SK-N-SH (cell line): ENCODE measurements at regions not wholly inside any gene's neighbourhood (a gene's known extent, or its start where the extent isn't known, plus 50 kb on each side); places are given as distances from the start of the nearest gene placed in this dataset.

Experiments used
- CTCF ChIA-PET: fragments of 300-600, 350-600 bp; formaldehyde crosslinking; extraction: SDS; loops from one replicate; lab custom pipeline; 2021; lab: Yijun Ruan, JAX
- POLR2A ChIA-PET: fragments of 350-600 bp; sonication (Branson Sonifier 250); formaldehyde crosslinking; extraction: SDS; loops from one replicate; lab custom pipeline; 2020; ENCODE audit warnings: antibody characterized with exemption, inconsistent platforms; lab: Yijun Ruan, JAX
- DNase-seq: peaks from one replicate; pipeline ENCODE4 v3.0.0; 2012
- H2AFZ ChIP-seq: fragments of 200-600 bp; sonication (generic); 2 replicates; pipeline ENCODE4 v1.8.1; 2016; ENCODE audit warnings: antibody characterized with exemption, mild to moderate bottlenecking, low read depth
- H3F3A ChIP-seq: fragments of 200-600 bp; sonication (generic); replicated peaks from 2 replicates; pipeline ENCODE3; 2016; ENCODE audit warnings: antibody characterized with exemption, mild to moderate bottlenecking; ENCODE audit not compliant: insufficient read depth
- H3K27ac ChIP-seq, 2 experiments: fragments of 200-500 bp in 1 of 2; fragments of 200-600 bp in 1 of 2; sonication (Bioruptor generic) in 1 of 2; sonication (generic), shearing (Covaris generic) in 1 of 2; 2 replicates each; pipeline versions ENCODE4 v1.5.1 to v1.6.1; 2014 to 2016; ENCODE audit warnings: low read depth in 2 of 2, inconsistent platforms in 1 of 2, low read length in 1 of 2, mild to moderate bottlenecking in 1 of 2, mixed read lengths in 1 of 2
- H3K27me3 ChIP-seq: fragments of 200-600 bp; sonication (generic), shearing (Covaris generic); 2 replicates; pipeline ENCODE4 v1.6.1; 2016; ENCODE audit warnings: mixed run types; ENCODE audit not compliant: insufficient read depth
- H3K36me3 ChIP-seq, 2 experiments: fragments of 200-500 bp in 1 of 2; fragments of 200-600 bp in 1 of 2; sonication (Bioruptor generic) in 1 of 2; sonication (generic) in 1 of 2; replicated peaks in 1 of 2; 2 replicates each; pipeline versions ENCODE3 to v1.5.1; 2014 to 2016; ENCODE audit warnings: low read length in 1 of 2, mild to moderate bottlenecking in 1 of 2; ENCODE audit not compliant: insufficient read depth in 2 of 2, control insufficient read depth in 1 of 2
- H3K4me1 ChIP-seq, 2 experiments: fragments of 200-500 bp in 1 of 2; fragments of 200-600 bp in 1 of 2; sonication (Bioruptor generic) in 1 of 2; sonication (generic), shearing (Covaris generic) in 1 of 2; 2 replicates each; pipeline versions ENCODE4 v1.5.1 to v1.6.1; 2014 to 2016; ENCODE audit warnings: low read depth in 1 of 2, low read length in 1 of 2, mixed run types in 1 of 2; ENCODE audit not compliant: insufficient read depth in 2 of 2, control insufficient read depth in 1 of 2
- H3K4me2 ChIP-seq: fragments of 200-600 bp; sonication (generic), shearing (Covaris generic); 2 replicates; pipeline ENCODE4 v1.6.1; 2017; ENCODE audit warnings: mixed run types
- H3K4me3 ChIP-seq, 2 experiments: fragments of 200-500 bp in 1 of 2; fragments of 200-600 bp in 1 of 2; sonication (Bioruptor generic) in 1 of 2; sonication (generic), shearing (Covaris generic) in 1 of 2; 2 replicates each; pipeline versions ENCODE4 v1.5.1 to v1.8.1; 2014 to 2016; ENCODE audit warnings: low read depth in 2 of 2, inconsistent platforms in 1 of 2, low read length in 1 of 2, mild to moderate bottlenecking in 1 of 2, mixed read lengths in 1 of 2, moderate library complexity in 1 of 2
- H3K79me2 ChIP-seq: fragments of 200-600 bp; sonication (generic); 2 replicates; pipeline ENCODE4 v1.8.1; 2017; ENCODE audit warnings: mild to moderate bottlenecking; ENCODE audit not compliant: insufficient read depth
- H3K9ac ChIP-seq: fragments of 200-600 bp; sonication (generic); 2 replicates; pipeline ENCODE4 v1.6.1; 2017; ENCODE audit warnings: mixed run types
- H3K9me2 ChIP-seq: fragments of 200-600 bp; sonication (generic); 2 replicates; pipeline ENCODE4 v1.6.1; 2017; ENCODE audit warnings: mixed run types
- H3K9me3 ChIP-seq: fragments of 200-600 bp; sonication (generic); 2 replicates; pipeline ENCODE4 v1.6.1; 2017; ENCODE audit warnings: mixed run types, mild to moderate bottlenecking, moderate library complexity
- H4K20me1 ChIP-seq: fragments of 200-600 bp; sonication (generic); 2 replicates; pipeline ENCODE4 v1.6.1; 2017; ENCODE audit warnings: mild to moderate bottlenecking, mixed run types; ENCODE audit not compliant: insufficient read depth
- CHD2 ChIP-seq: fragments of 150-350 bp; IDR thresholded peaks from 2 replicates; pipeline ENCODE4 v1.6.1; 2018; ENCODE audit warnings: low read length; ENCODE audit not compliant: partially characterized antibody
- ELF1 ChIP-seq: IDR thresholded peaks from 2 replicates; pipeline ENCODE4 v1.4.0; 2012
- EP300 ChIP-seq, 2 experiments: IDR thresholded peaks; 2 replicates each; pipeline versions ENCODE4 v1.4.0 to v1.6.1; 2012; ENCODE audit warnings: borderline replicate concordance in 1 of 2, low read depth in 1 of 2, low read length in 1 of 2
- EZH2phosphoT487 ChIP-seq: fragments of 200-600 bp; sonication (generic); IDR thresholded peaks from 2 replicates; pipeline ENCODE4 v1.6.1; 2017; ENCODE audit warnings: low read depth, mixed run types, mild to moderate bottlenecking, antibody characterized with exemption, moderate library complexity, borderline replicate concordance
- GABPA ChIP-seq: IDR thresholded peaks from 2 replicates; pipeline ENCODE4 v1.4.0; 2012; ENCODE audit warnings: low read depth, mild to moderate bottlenecking
- GATA2 ChIP-seq: sonication (generic); formaldehyde crosslinking; IDR thresholded peaks from 2 replicates; pipeline ENCODE4 v1.5.0; 2020; ENCODE audit warnings: mild to moderate bottlenecking, missing genetic modification reagents
- JUND ChIP-seq: IDR thresholded peaks from 2 replicates; pipeline ENCODE4 v1.4.0; 2012
- MEF2A ChIP-seq: IDR thresholded peaks from 2 replicates; pipeline ENCODE4 v1.4.0; 2012; ENCODE audit warnings: low read depth, borderline replicate concordance
- POLR2AphosphoS5 ChIP-seq: IDR thresholded peaks from 2 replicates; pipeline ENCODE4 v1.6.1; 2012; ENCODE audit warnings: low read depth, low read length
- RCOR1 ChIP-seq: fragments of 150-350 bp; IDR thresholded peaks from 2 replicates; pipeline ENCODE4 v1.6.1; 2017; ENCODE audit warnings: antibody characterized with exemption, low read length
- SMC3 ChIP-seq: IDR thresholded peaks from 2 replicates; pipeline ENCODE4 v1.6.1; 2012; ENCODE audit warnings: low read depth, low read length, improper control_type of control experiment
- TAF1 ChIP-seq: IDR thresholded peaks from 2 replicates; pipeline ENCODE4 v1.6.1; 2012; ENCODE audit warnings: low read depth, mild to moderate bottlenecking, low read length, moderate library complexity, borderline replicate concordance
- TEAD4 ChIP-seq: IDR thresholded peaks from 2 replicates; pipeline ENCODE4 v1.4.0; 2012; ENCODE audit warnings: mild to moderate bottlenecking, borderline replicate concordance; ENCODE audit not compliant: insufficient read depth
- WGBS: methylation state at CpG from one replicate; pipeline ENCODE4 v1.1.6; 2017; ENCODE audit warnings: low lambda C conversion rate; 5-methylcytosine and 5-hydroxymethylcytosine counted together
- TF ChIP-seq, protein P1 (sequence below): IDR thresholded peaks from 2 replicates; pipeline ENCODE4 v1.6.1; 2012; ENCODE audit warnings: mild to moderate bottlenecking, low read depth, low read length, moderate library complexity
- TF ChIP-seq, protein P2 (sequence below): IDR thresholded peaks from 2 replicates; pipeline ENCODE4 v1.4.0; 2012; ENCODE audit warnings: low read depth, borderline replicate concordance
- TF ChIP-seq, protein P3 (sequence below): fragments of 150-350 bp; IDR thresholded peaks from 2 replicates; pipeline ENCODE4 v1.6.1; 2016; ENCODE audit warnings: mild to moderate bottlenecking, low read depth, low read length

DNA sequence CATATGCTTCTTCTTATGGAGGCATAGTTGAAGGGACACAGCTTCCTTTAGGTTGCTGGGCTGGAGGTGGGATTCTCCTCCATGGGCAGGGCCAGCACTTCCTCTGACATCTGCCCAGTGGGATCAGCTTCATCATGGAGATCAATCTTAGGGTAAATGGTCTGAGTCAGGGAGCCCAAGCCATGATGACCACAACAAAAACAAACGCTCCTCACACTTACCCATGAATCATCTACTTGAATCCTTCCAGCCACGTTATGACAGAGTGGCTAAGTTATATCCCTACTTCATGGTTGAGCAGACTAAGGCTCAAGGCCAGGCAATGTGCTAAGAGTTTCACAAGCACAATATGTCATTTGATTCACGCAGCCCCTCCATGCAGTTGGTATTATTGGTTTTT lies 87.2 kb upstream of the NMNAT3 start:
- Histone ChIP-seq H3K4me2 (no peak overlapping the region), H2AFZ (no peak overlapping the region), H3K79me2 (no peaks in the 10 kb centered on the region), H4K20me1 (no peaks in the 10 kb centered on the region), H3K4me1 (peaks cover 0 to 9% of the 10 kb centered on the region in 2 experiments; a peak in 1 of 4 replicates), H3K4me3 (no peak overlapping the region), H3K9me3 (no peaks in the 10 kb centered on the region), H3K36me3 (no peaks in the 10 kb centered on the region), H3K9me2 (no peaks in the 10 kb centered on the region), H3F3A (no peaks in the 10 kb centered on the region), H3K27me3 (no peaks in the 10 kb centered on the region), H3K9ac (no peak overlapping the region), H3K27ac (no peak overlapping the region)
- DNase-seq: no peak
- WGBS: 19% methylated on average over 3 of the region's 3 CpGs
- TF ChIP-seq EP300 (IDR thresholded peaks at IDR 0.05; ENCODE audit: borderline replicate concordance in 1 of 2, low read depth in 1 of 2, low read length in 1 of 2) (no peak), POLR2AphosphoS5 (no peak)
- TF ChIP-seq, protein P1, sequence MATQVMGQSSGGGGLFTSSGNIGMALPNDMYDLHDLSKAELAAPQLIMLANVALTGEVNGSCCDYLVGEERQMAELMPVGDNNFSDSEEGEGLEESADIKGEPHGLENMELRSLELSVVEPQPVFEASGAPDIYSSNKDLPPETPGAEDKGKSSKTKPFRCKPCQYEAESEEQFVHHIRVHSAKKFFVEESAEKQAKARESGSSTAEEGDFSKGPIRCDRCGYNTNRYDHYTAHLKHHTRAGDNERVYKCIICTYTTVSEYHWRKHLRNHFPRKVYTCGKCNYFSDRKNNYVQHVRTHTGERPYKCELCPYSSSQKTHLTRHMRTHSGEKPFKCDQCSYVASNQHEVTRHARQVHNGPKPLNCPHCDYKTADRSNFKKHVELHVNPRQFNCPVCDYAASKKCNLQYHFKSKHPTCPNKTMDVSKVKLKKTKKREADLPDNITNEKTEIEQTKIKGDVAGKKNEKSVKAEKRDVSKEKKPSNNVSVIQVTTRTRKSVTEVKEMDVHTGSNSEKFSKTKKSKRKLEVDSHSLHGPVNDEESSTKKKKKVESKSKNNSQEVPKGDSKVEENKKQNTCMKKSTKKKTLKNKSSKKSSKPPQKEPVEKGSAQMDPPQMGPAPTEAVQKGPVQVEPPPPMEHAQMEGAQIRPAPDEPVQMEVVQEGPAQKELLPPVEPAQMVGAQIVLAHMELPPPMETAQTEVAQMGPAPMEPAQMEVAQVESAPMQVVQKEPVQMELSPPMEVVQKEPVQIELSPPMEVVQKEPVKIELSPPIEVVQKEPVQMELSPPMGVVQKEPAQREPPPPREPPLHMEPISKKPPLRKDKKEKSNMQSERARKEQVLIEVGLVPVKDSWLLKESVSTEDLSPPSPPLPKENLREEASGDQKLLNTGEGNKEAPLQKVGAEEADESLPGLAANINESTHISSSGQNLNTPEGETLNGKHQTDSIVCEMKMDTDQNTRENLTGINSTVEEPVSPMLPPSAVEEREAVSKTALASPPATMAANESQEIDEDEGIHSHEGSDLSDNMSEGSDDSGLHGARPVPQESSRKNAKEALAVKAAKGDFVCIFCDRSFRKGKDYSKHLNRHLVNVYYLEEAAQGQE: no peak
- ChIA-PET CTCF (no interaction called here), POLR2A (no interaction called here)

DNA sequence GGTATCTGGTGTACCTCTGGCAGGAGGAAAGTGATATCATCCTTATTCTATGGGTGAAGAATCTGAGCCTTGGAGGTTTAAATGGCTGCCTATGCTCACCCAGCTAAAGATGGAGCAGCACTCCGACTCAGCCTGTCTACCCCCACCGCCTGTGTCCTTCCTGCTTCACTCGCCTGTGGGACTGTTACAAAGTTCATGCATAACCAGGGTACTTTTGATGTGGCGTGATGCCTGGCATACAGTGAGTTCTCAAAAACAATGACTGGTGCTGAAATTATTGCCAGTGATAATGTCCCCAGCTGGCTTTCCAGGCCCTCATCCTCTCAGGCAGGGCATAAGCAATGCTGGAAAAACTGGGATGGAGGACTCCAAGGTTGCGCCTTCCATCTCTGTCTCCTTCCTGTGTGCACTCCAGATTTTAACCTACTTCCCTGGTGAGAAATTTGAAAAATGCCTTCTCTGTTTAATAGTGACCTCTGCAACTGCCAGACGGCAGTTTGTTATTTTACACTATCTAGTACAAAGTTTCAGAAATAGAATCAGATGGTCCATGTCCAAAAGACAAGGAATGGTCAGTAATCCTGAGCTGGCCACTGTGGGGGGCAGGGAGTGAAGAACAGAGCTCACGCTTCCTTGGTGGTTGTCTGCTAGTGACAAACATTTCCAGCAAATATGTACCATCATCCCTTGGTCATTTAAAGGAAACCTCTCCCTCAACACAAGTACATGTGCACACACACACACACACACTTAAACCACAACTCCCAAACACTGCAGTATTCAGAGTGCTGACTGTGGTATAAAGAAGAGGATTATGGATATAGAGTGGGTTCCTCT lies 86.5 kb upstream of the NMNAT3 start:
- no peak overlapping the region for H2AFZ ChIP-seq
- no peaks in the 10 kb centered on the region for H3K9me3 ChIP-seq
- TF ChIP-seq, protein P2, sequence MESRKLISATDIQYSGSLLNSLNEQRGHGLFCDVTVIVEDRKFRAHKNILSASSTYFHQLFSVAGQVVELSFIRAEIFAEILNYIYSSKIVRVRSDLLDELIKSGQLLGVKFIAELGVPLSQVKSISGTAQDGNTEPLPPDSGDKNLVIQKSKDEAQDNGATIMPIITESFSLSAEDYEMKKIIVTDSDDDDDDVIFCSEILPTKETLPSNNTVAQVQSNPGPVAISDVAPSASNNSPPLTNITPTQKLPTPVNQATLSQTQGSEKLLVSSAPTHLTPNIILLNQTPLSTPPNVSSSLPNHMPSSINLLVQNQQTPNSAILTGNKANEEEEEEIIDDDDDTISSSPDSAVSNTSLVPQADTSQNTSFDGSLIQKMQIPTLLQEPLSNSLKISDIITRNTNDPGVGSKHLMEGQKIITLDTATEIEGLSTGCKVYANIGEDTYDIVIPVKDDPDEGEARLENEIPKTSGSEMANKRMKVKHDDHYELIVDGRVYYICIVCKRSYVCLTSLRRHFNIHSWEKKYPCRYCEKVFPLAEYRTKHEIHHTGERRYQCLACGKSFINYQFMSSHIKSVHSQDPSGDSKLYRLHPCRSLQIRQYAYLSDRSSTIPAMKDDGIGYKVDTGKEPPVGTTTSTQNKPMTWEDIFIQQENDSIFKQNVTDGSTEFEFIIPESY: no peak
- TF ChIP-seq TEAD4 (no peak), TAF1 (no peak), EZH2phosphoT487 (no peak), JUND (no peak), GATA2 (no peak), MEF2A (no peak), ELF1 (no peak), RCOR1 (no peak), CHD2 (no peak), GABPA (no peak), SMC3 (no peak)
- TF ChIP-seq, protein P3, sequence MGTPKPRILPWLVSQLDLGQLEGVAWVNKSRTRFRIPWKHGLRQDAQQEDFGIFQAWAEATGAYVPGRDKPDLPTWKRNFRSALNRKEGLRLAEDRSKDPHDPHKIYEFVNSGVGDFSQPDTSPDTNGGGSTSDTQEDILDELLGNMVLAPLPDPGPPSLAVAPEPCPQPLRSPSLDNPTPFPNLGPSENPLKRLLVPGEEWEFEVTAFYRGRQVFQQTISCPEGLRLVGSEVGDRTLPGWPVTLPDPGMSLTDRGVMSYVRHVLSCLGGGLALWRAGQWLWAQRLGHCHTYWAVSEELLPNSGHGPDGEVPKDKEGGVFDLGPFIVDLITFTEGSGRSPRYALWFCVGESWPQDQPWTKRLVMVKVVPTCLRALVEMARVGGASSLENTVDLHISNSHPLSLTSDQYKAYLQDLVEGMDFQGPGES: no peak
- TF ChIP-seq, protein P1: no peak
- no peak overlapping the region for H3K4me3 ChIP-seq
- ChIA-PET CTCF (interaction anchor here (0.9 kb wide), 1 partner anchor 10 kb away, joined by 3 read pairs; no protein-coding TSS in a partner anchor), POLR2A (no interaction called here)
- peaks cover 0 to 9% of the 10 kb centered on the region in 2 experiments; a peak in 1 of 4 replicates for H3K4me1 ChIP-seq
- no peaks in the 10 kb centered on the region for H3K9me2 ChIP-seq
- H3K36me3 ChIP-seq: no peaks in the 10 kb centered on the region
- no peak overlapping the region for H3K27ac ChIP-seq
- H3K9ac ChIP-seq: no peak overlapping the region
- H3K4me2 ChIP-seq: no peak overlapping the region
- H3K27me3 ChIP-seq: no peaks in the 10 kb centered on the region
- no peak for DNase-seq
- 18% methylated on average over 7 of the region's 7 CpGs for WGBS
- no peaks in the 10 kb centered on the region for H3F3A ChIP-seq
- no peaks in the 10 kb centered on the region for H3K79me2 ChIP-seq
- H4K20me1 ChIP-seq: no peaks in the 10 kb centered on the region
